SK-N-SH treated with all-trans-retinoic acid at 6 μM for 48 hours (cell line): ENCODE measurements at regions not wholly inside any gene's neighbourhood (a gene's known extent, or its start where the extent isn't known, plus 50 kb on each side); places are given as distances from the start of the nearest gene placed in this dataset.

Experiments
- ATAC-seq: fragments of 200-7000 bp; cut with Tn5 transposase; 3 replicates; pipeline ENCODE4 v1.9.1; 2020; ENCODE audit warnings: mild to moderate bottlenecking, moderate library complexity
- ARNTL ChIP-seq: fragments of 450-650 bp; formaldehyde crosslinking; IDR thresholded peaks from 2 replicates; pipeline ENCODE4 v1.5.0; 2020; ENCODE audit warnings: low read depth, mild to moderate bottlenecking, moderate library complexity, borderline replicate concordance
- BACH2 ChIP-seq: fragments of 250-450 bp; sonication (Bioruptor Pico); IDR thresholded peaks from 2 replicates; pipeline ENCODE4 v1.9.0; 2021; ENCODE audit warnings: mild to moderate bottlenecking, borderline replicate concordance
- CSDC2 ChIP-seq: fragments of 250-450 bp; sonication (Bioruptor Pico); IDR thresholded peaks from 2 replicates; pipeline ENCODE4 v1.5.0; 2020; ENCODE audit warnings: mild to moderate bottlenecking, moderate library complexity
- ESRRG ChIP-seq: fragments of 250-450 bp; sonication (Bioruptor Pico); IDR thresholded peaks from 2 replicates; pipeline ENCODE4 v1.6.1; 2021; ENCODE audit warnings: mild to moderate bottlenecking
- GLIS3 ChIP-seq: fragments of 250-450 bp; sonication (Bioruptor Pico); IDR thresholded peaks from 2 replicates; pipeline ENCODE4 v1.5.0; 2020; ENCODE audit warnings: mild to moderate bottlenecking, moderate library complexity
- ISL1 ChIP-seq: fragments of 250-450 bp; sonication (Bioruptor Pico); IDR thresholded peaks from 2 replicates; pipeline ENCODE4 v2.1.2; 2022; ENCODE audit warnings: mild to moderate bottlenecking, moderate library complexity
- OSR1 ChIP-seq: fragments of 250-450 bp; sonication (Bioruptor Pico); IDR thresholded peaks from 2 replicates; pipeline ENCODE4 v1.8.0; 2022; ENCODE audit warnings: moderate library complexity, mild to moderate bottlenecking, inconsistent platforms
- PATZ1 ChIP-seq: fragments of 250-450 bp; sonication (Bioruptor Pico); IDR thresholded peaks from 2 replicates; pipeline ENCODE4 v1.8.0; 2020; ENCODE audit warnings: mild to moderate bottlenecking, moderate library complexity, borderline replicate concordance
- PPARA ChIP-seq: fragments of 250-450 bp; sonication (Bioruptor Pico); IDR thresholded peaks from 2 replicates; pipeline ENCODE4 v1.5.0; 2020; ENCODE audit warnings: mild to moderate bottlenecking, borderline replicate concordance
- RARB ChIP-seq: fragments of 250-450 bp; sonication (Bioruptor Pico); IDR thresholded peaks from 2 replicates; pipeline ENCODE4 v1.8.0; 2021; ENCODE audit warnings: mild to moderate bottlenecking, moderate library complexity
- SNAI2 ChIP-seq: fragments of 250-450 bp; sonication (Bioruptor Pico); IDR thresholded peaks from 2 replicates; pipeline ENCODE4 v1.5.0; 2020; ENCODE audit warnings: mild to moderate bottlenecking, moderate library complexity
- TCF4 ChIP-seq: fragments of 250-450 bp; sonication (Bioruptor Pico); IDR thresholded peaks from 2 replicates; pipeline ENCODE4 v1.8.0; 2021; ENCODE audit warnings: mild to moderate bottlenecking, moderate library complexity, borderline replicate concordance
- TOX ChIP-seq: fragments of 250-450 bp; sonication (Bioruptor Pico); IDR thresholded peaks from 2 replicates; pipeline ENCODE4 v1.8.0; 2021; ENCODE audit warnings: mild to moderate bottlenecking, moderate library complexity, borderline replicate concordance
- TSHZ2 ChIP-seq: fragments of 250-450 bp; sonication (Bioruptor Pico); IDR thresholded peaks from 2 replicates; pipeline ENCODE4 v1.5.0; 2020; ENCODE audit warnings: mild to moderate bottlenecking, moderate library complexity
- ZC3H10 ChIP-seq: fragments of 250-450 bp; sonication (Bioruptor Pico); IDR thresholded peaks from 2 replicates; pipeline ENCODE4 v1.5.1; 2021; ENCODE audit warnings: mild to moderate bottlenecking, moderate library complexity
- ZFP3 ChIP-seq: fragments of 250-450 bp; sonication (Bioruptor Pico); IDR thresholded peaks from 2 replicates; pipeline ENCODE4 v1.5.0; 2020; ENCODE audit warnings: mild to moderate bottlenecking, moderate library complexity
- ZFP30 ChIP-seq: fragments of 450-650 bp; formaldehyde crosslinking; IDR thresholded peaks from 2 replicates; pipeline ENCODE4 v1.5.0; 2022; ENCODE audit warnings: mild to moderate bottlenecking, moderate library complexity
- ZNF565 ChIP-seq: fragments of 450-650 bp; formaldehyde crosslinking; conservative IDR thresholded peaks from 2 replicates; pipeline ENCODE4 v1.5.0; 2020; ENCODE audit warnings: low read depth, mild to moderate bottlenecking, moderate library complexity
- ZNF8 ChIP-seq: fragments of 450-650 bp; formaldehyde crosslinking; IDR thresholded peaks from 2 replicates; pipeline ENCODE4 v1.5.0; 2020; ENCODE audit warnings: mild to moderate bottlenecking, moderate library complexity
- TF ChIP-seq, protein P1 (sequence below): fragments of 250-450 bp; sonication (Bioruptor Pico); IDR thresholded peaks from 2 replicates; pipeline ENCODE4 v1.8.0; 2021; ENCODE audit warnings: low read depth, mild to moderate bottlenecking, moderate library complexity, borderline replicate concordance
- TF ChIP-seq, protein P2 (sequence below): fragments of 250-450 bp; sonication (Bioruptor Pico); IDR thresholded peaks from 2 replicates; pipeline ENCODE4 v1.5.1; 2020; ENCODE audit warnings: low read depth, mild to moderate bottlenecking, moderate library complexity

GRCh38 chr6:40754461-40755045 is 167.4 kb upstream of the LRFN2 start:
- ATAC-seq = no peak; the same call in 2 of the 3 replicates
- TF ChIP-seq ARNTL (CRISPR knock-in tag) = no peak
- TF ChIP-seq ZFP30 (CRISPR knock-in tag) = no peak
- no peak for TF ChIP-seq PATZ1 (CRISPR knock-in tag)
- no peak for TF ChIP-seq ESRRG
- TF ChIP-seq ZFP3 (CRISPR knock-in tag) = no peak
- no peak for TF ChIP-seq ISL1 (CRISPR knock-in tag)
- no peak for TF ChIP-seq TOX (CRISPR knock-in tag)
- no peak for TF ChIP-seq CSDC2 (CRISPR knock-in tag)
- TF ChIP-seq OSR1 = no peak
- TF ChIP-seq ZC3H10 (CRISPR knock-in tag) = no peak
- TF ChIP-seq SNAI2 (CRISPR knock-in tag) = no peak
- TF ChIP-seq PPARA (CRISPR knock-in tag) = no peak
- no peak for TF ChIP-seq ZNF8 (CRISPR knock-in tag)
- no peak for TF ChIP-seq TCF4 (CRISPR knock-in tag)
- TF ChIP-seq, protein P1, sequence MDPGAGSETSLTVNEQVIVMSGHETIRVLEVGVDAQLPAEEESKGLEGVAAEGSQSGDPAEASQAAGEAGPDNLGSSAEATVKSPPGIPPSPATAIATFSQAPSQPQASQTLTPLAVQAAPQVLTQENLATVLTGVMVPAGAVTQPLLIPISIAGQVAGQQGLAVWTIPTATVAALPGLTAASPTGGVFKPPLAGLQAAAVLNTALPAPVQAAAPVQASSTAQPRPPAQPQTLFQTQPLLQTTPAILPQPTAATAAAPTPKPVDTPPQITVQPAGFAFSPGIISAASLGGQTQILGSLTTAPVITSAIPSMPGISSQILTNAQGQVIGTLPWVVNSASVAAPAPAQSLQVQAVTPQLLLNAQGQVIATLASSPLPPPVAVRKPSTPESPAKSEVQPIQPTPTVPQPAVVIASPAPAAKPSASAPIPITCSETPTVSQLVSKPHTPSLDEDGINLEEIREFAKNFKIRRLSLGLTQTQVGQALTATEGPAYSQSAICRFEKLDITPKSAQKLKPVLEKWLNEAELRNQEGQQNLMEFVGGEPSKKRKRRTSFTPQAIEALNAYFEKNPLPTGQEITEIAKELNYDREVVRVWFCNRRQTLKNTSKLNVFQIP (CRISPR knock-in tag) = no peak
- TF ChIP-seq TSHZ2 (CRISPR knock-in tag) = no peak
- no peak for TF ChIP-seq GLIS3 (CRISPR knock-in tag)
- TF ChIP-seq BACH2 (CRISPR knock-in tag) = no peak
- no peak for TF ChIP-seq RARB (CRISPR knock-in tag)

- ATAC-seq = no peak; the same call in 2 of the 3 replicates
- TF ChIP-seq, protein P2, sequence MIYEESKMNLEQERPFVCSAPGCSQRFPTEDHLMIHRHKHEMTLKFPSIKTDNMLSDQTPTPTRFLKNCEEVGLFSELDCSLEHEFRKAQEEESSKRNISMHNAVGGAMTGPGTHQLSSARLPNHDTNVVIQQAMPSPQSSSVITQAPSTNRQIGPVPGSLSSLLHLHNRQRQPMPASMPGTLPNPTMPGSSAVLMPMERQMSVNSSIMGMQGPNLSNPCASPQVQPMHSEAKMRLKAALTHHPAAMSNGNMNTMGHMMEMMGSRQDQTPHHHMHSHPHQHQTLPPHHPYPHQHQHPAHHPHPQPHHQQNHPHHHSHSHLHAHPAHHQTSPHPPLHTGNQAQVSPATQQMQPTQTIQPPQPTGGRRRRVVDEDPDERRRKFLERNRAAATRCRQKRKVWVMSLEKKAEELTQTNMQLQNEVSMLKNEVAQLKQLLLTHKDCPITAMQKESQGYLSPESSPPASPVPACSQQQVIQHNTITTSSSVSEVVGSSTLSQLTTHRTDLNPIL (CRISPR knock-in tag) = no peak
- TF ChIP-seq SNAI2 (CRISPR knock-in tag) (no peak), TSHZ2 (CRISPR knock-in tag) (no peak), ZNF565 (no peak), GLIS3 (CRISPR knock-in tag) (no peak), ZFP3 (CRISPR knock-in tag) (no peak), RARB (CRISPR knock-in tag) (no peak), TCF4 (CRISPR knock-in tag) (no peak), ZNF8 (CRISPR knock-in tag) (no peak), ISL1 (CRISPR knock-in tag) (no peak), BACH2 (CRISPR knock-in tag) (no peak), CSDC2 (CRISPR knock-in tag) (no peak), ARNTL (CRISPR knock-in tag) (no peak), OSR1 (no peak), PATZ1 (CRISPR knock-in tag) (no peak)
- TF ChIP-seq, protein P1 (CRISPR knock-in tag) = no peak
Observed at GRCh38 chr6:40753675-40754448, 166.7 kb upstream of the LRFN2 start.
